ENCODE measurements at regions not wholly inside any gene's neighbourhood (a gene's known extent, or its start where the extent isn't known, plus 50 kb on each side); places are given as distances from the start of the nearest gene placed in this dataset.
A peak's percentile ranks its signal among the peaks of the same experiment; 100 is the strongest.

DNA sequence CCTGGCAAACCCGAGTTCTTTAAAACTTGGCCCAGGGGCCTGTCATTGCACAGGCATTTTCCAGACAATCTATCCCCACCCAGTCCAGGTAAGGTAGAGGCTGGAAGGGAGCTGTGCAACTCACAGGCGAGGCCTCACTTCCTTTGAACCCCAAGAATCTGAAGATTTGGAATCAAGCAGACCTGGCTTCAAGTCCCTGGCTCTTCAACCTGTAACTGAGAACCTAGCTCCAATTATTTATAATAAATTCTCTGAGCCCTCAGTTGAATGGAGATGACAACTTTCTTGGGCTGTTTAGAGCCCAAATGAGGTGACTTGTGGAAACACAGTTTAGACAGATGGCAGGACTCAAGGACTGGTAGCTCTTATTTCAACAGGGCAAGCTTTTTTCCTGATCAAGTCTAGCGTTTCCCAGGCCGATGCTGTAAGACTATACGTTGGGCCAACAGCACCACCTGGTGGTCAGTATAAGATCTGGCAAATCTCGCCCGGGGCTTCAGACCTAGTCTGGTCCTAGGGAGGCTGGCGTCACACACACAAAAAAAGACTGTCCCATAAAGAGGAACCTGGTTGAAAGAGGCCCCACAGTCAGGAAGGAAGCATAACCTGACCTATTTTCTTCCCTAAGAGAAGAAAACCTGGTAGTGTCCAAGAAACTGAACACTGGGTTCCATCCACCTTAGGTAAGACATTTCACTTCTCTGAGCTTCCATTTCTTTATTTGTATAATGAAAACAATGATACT lies 117.9 kb downstream of the C17orf67 start:
- ChIA-PET POLR2A (interaction anchor here (0.6 kb wide), 1 partner anchor 188 kb away, joined by 5 read pairs; no protein-coding TSS in a partner anchor), CTCF (interaction anchor here (0.5 to 1.9 kb wide), 11 partner anchors 16 to 216 kb away, joined by 3 to 34 read pairs (median 5); partner anchors contain the start of gene NOG)
- Histone ChIP-seq H3K36me3 (ENCODE audit: control insufficient read depth, insufficient read depth, low read length) (no peaks in the 10 kb centered on the region), H3K9me3 (ENCODE audit: control insufficient read depth, insufficient read depth, low read depth, low read length) (no peaks in the 10 kb centered on the region), H3K4me3 (ENCODE audit: low read depth in 2 of 2, low read length in 2 of 2) (no peak overlapping the region), H3K27ac (ENCODE audit: low read length) (no peak overlapping the region), H3K4me1 (ENCODE audit: control insufficient read depth, insufficient read depth, low read length) (no peaks in the 10 kb centered on the region; the same call in 1 of the 2 replicates), H3K27me3 (ENCODE audit: control insufficient read depth, insufficient read depth, low read length) (no peaks in the 10 kb centered on the region)
- TF ChIP-seq TCF7L2 (IDR thresholded peaks at IDR 0.05; ENCODE audit: low read depth, low read length) (no peak), CTCF (IDR thresholded peaks at IDR 0.05) (peak; percentile 87)
- TF ChIP-seq, protein P1, sequence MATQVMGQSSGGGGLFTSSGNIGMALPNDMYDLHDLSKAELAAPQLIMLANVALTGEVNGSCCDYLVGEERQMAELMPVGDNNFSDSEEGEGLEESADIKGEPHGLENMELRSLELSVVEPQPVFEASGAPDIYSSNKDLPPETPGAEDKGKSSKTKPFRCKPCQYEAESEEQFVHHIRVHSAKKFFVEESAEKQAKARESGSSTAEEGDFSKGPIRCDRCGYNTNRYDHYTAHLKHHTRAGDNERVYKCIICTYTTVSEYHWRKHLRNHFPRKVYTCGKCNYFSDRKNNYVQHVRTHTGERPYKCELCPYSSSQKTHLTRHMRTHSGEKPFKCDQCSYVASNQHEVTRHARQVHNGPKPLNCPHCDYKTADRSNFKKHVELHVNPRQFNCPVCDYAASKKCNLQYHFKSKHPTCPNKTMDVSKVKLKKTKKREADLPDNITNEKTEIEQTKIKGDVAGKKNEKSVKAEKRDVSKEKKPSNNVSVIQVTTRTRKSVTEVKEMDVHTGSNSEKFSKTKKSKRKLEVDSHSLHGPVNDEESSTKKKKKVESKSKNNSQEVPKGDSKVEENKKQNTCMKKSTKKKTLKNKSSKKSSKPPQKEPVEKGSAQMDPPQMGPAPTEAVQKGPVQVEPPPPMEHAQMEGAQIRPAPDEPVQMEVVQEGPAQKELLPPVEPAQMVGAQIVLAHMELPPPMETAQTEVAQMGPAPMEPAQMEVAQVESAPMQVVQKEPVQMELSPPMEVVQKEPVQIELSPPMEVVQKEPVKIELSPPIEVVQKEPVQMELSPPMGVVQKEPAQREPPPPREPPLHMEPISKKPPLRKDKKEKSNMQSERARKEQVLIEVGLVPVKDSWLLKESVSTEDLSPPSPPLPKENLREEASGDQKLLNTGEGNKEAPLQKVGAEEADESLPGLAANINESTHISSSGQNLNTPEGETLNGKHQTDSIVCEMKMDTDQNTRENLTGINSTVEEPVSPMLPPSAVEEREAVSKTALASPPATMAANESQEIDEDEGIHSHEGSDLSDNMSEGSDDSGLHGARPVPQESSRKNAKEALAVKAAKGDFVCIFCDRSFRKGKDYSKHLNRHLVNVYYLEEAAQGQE (IDR thresholded peaks at IDR 0.05; ENCODE audit: insufficient read depth in 1 of 2, low read depth in 2 of 2, low read length in 1 of 2): no peak
- in situ Hi-C loops (cut with HindIII; ENCODE audit: low pct_unique_long_range_greater_than_20kb, low sequenced_read_pairs) (no loop called here), intact Hi-C loops (cut with micrococcal nuclease; ENCODE audit: unreplicated experiment) (loop anchor here (1.0 to 5.0 kb wide), 4 partner anchors 67 to 268 kb away; no protein-coding TSS in a partner anchor)
- DNase-seq (ENCODE audit: low read depth, low spot score) (peak; percentile 61), ATAC-seq (peak; percentile 99)
- no TSS peak for BruUV-seq (replicated peaks)

- intact Hi-C loops (cut with micrococcal nuclease; ENCODE audit: unreplicated experiment) (loop anchor here (5.0 kb wide), 3 partner anchors 65 to 270 kb away; no protein-coding TSS in a partner anchor), in situ Hi-C loops (cut with HindIII; ENCODE audit: low pct_unique_long_range_greater_than_20kb, low sequenced_read_pairs) (no loop called here)
- ChIA-PET CTCF (no interaction called here), POLR2A (no interaction called here)
- Histone ChIP-seq H3K4me3 (ENCODE audit: low read depth in 2 of 2, low read length in 2 of 2) (no peak overlapping the region), H3K36me3 (ENCODE audit: control insufficient read depth, insufficient read depth, low read length) (no peaks in the 10 kb centered on the region), H3K9me3 (ENCODE audit: control insufficient read depth, insufficient read depth, low read depth, low read length) (no peaks in the 10 kb centered on the region), H3K27ac (ENCODE audit: low read length) (no peak overlapping the region), H3K27me3 (ENCODE audit: control insufficient read depth, insufficient read depth, low read length) (no peaks in the 10 kb centered on the region), H3K4me1 (ENCODE audit: control insufficient read depth, insufficient read depth, low read length) (no peaks in the 10 kb centered on the region; the same call in 1 of the 2 replicates)
- DNase-seq (ENCODE audit: low read depth, low spot score): no peak
- TF ChIP-seq SIN3A (IDR thresholded peaks at IDR 0.05; ENCODE audit: borderline replicate concordance, insufficient read depth, low read depth, low read length) (no peak), POLR2AphosphoS5 (IDR thresholded peaks at IDR 0.05; ENCODE audit: low read depth, low read length) (no peak), TCF7L2 (IDR thresholded peaks at IDR 0.05; ENCODE audit: low read depth, low read length) (no peak), CTCF (IDR thresholded peaks at IDR 0.05) (no peak)
- TF ChIP-seq, protein P1 (IDR thresholded peaks at IDR 0.05; ENCODE audit: insufficient read depth in 1 of 2, low read depth in 2 of 2, low read length in 1 of 2): no peak
- BruUV-seq (replicated peaks): no TSS peak
- ATAC-seq: no peak
These were observed 116.2 kb downstream of the C17orf67 start for GRCh38 chr17:56717471-56717870.

Measured in Panc1 (cell line).